ENCODE measurements at regions not wholly inside any gene's neighbourhood (a gene's known extent, or its start where the extent isn't known, plus 50 kb on each side); places are given as distances from the start of the nearest gene placed in this dataset.

GRCh38 chr6:109239651-109240321 lies 142.5 kb downstream of the CD164 start (continued):
- no peak for TF ChIP-seq GABPA (tag; conservative IDR thresholded peaks at IDR 0.05; ENCODE audit: low read depth)
- no peak for TF ChIP-seq PBX2 (CRISPR knock-in tag; IDR thresholded peaks at IDR 0.05; ENCODE audit: low read depth)
- TF ChIP-seq PBX2 (tag; conservative IDR thresholded peaks at IDR 0.05; ENCODE audit: low read depth), result 0 out of 2 replicates have a peak, but pooled peaks have one; percentile 8
- TF ChIP-seq PHTF2 (CRISPR knock-in tag; IDR thresholded peaks at IDR 0.05), result no peak
- no peak for TF ChIP-seq FOXJ3 (CRISPR knock-in tag; IDR thresholded peaks at IDR 0.05)
- TF ChIP-seq ZNF174 (CRISPR knock-in tag; IDR thresholded peaks at IDR 0.05), result no peak
- no peak for TF ChIP-seq LEF1 (IDR thresholded peaks at IDR 0.05)
- TF ChIP-seq ZNF133 (CRISPR knock-in tag; IDR thresholded peaks at IDR 0.05), result no peak
- no peak for TF ChIP-seq OTX1 (CRISPR knock-in tag; IDR thresholded peaks at IDR 0.05)
- no peak for TF ChIP-seq ZBTB7A (IDR thresholded peaks at IDR 0.05; ENCODE audit: borderline replicate concordance, control insufficient read depth, low read depth, low read length)
- no peak for TF ChIP-seq CHD1 (IDR thresholded peaks at IDR 0.05; ENCODE audit: low read length)
- TF ChIP-seq LCOR (CRISPR knock-in tag; IDR thresholded peaks at IDR 0.05), result 0 out of 2 replicates have a peak, but pooled peaks have one; percentile 32
- no peak for TF ChIP-seq MCM5 (IDR thresholded peaks at IDR 0.05; ENCODE audit: low read depth)
- TF ChIP-seq MYBL2 (IDR thresholded peaks at IDR 0.05; ENCODE audit: low read depth), result no peak
- no peak for TF ChIP-seq MYBL2 (CRISPR knock-in tag; IDR thresholded peaks at IDR 0.05; ENCODE audit: borderline replicate concordance)
- TF ChIP-seq ZFP30 (CRISPR knock-in tag; IDR thresholded peaks at IDR 0.05; ENCODE audit: borderline replicate concordance), result no peak
- TF ChIP-seq YY1 (IDR thresholded peaks at IDR 0.05; ENCODE audit: borderline replicate concordance in 1 of 3, control insufficient read depth in 1 of 3, extremely low read depth in 1 of 3, insufficient read depth in 3 of 3, insufficient read length in 1 of 3, insufficient replicate concordance in 2 of 3, low read depth in 1 of 3, low read length in 2 of 3), result no peak
- TF ChIP-seq PTTG1 (tag; IDR thresholded peaks at IDR 0.05; ENCODE audit: low read depth), result no peak
- TF ChIP-seq SRSF9 (IDR thresholded peaks at IDR 0.05; ENCODE audit: borderline replicate concordance, low read depth, low read length), result no peak
- no peak for TF ChIP-seq DIDO1 (tag; IDR thresholded peaks at IDR 0.05; ENCODE audit: low read depth)
- TF ChIP-seq PTRF (tag; IDR thresholded peaks at IDR 0.05), result no peak
- no peak for TF ChIP-seq E2F8 (IDR thresholded peaks at IDR 0.05; ENCODE audit: low read depth, partially characterized antibody)

Measured in K562 (cell line).